Stimulated activated memory B cell treated with anti-CD40 and anti-IgM and Interleukin-4, amounts not matched to agents 10 μg/mL and 1 μg/mL and 100 μg/mL, for 72 hours (primary cell): ENCODE measurements at regions not wholly inside any gene's neighbourhood (a gene's known extent, or its start where the extent isn't known, plus 50 kb on each side); places are given as distances from the start of the nearest gene placed in this dataset.

ENCODE experiments used
- ATAC-seq: fragments of 150-1000 bp; cut with Tn5 transposase; 2 replicates; pipeline ENCODE4 v1.10.0; 2021
- H3K27ac Mint-ChIP-seq: one replicate; pipeline ENCODE4 v1.8.0; 2022; ENCODE audit warnings: mild to moderate bottlenecking, mixed read lengths
- H3K27me3 Mint-ChIP-seq: one replicate; pipeline ENCODE4 v1.8.0; 2022; ENCODE audit warnings: mixed read lengths
- H3K36me3 Mint-ChIP-seq: one replicate; pipeline ENCODE4 v1.8.0; 2022; ENCODE audit warnings: mixed read lengths
- H3K4me1 Mint-ChIP-seq: one replicate; pipeline ENCODE4 v1.8.0; 2022; ENCODE audit warnings: mixed read lengths
- H3K4me3 Mint-ChIP-seq: one replicate; pipeline ENCODE4 v1.8.0; 2022; ENCODE audit warnings: mild to moderate bottlenecking, moderate library complexity, mixed read lengths
- H3K9me3 Mint-ChIP-seq: one replicate; pipeline ENCODE4 v1.8.0; 2022; ENCODE audit warnings: mixed read lengths

DNA sequence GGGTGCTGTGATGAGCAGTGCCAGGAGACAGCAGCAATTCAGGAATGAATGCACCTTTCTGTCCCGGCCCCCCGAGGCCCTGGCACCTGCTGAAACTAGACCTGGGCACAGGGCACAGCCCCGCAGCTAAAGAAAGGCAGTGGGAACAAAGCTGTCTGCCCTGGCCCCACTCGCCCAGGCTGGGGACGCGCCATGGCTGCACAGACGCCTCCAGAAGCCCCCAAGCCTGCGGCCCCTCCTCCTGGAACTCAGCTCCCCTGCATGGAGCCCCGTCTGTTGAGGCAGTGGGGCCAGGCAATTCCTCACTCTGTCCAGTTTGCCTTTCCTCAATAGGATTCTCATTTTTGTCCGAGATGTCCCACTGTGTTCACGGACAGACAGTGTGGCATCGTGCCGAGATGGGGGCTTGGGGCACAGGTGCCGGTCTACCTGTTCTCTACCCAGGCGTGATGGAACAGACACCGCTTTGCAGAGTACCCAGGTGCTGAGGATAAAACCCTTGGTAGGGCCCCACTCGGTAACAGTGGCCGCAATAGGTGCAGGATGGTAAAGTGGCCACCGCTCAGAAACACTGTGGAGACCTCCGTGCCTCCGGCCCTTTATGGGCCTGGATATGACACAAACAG is 146.5 kb upstream of the SOX1 start:
- Mint-ChIP-seq H3K36me3 (no peaks in the 10 kb centered on the region), H3K27ac (no peak overlapping the region), H3K9me3 (no peaks in the 10 kb centered on the region), H3K4me1 (no peaks in the 10 kb centered on the region), H3K4me3 (no peak overlapping the region), H3K27me3 (peaks cover 16% of the 10 kb centered on the region)
- ATAC-seq = no peak

DNA sequence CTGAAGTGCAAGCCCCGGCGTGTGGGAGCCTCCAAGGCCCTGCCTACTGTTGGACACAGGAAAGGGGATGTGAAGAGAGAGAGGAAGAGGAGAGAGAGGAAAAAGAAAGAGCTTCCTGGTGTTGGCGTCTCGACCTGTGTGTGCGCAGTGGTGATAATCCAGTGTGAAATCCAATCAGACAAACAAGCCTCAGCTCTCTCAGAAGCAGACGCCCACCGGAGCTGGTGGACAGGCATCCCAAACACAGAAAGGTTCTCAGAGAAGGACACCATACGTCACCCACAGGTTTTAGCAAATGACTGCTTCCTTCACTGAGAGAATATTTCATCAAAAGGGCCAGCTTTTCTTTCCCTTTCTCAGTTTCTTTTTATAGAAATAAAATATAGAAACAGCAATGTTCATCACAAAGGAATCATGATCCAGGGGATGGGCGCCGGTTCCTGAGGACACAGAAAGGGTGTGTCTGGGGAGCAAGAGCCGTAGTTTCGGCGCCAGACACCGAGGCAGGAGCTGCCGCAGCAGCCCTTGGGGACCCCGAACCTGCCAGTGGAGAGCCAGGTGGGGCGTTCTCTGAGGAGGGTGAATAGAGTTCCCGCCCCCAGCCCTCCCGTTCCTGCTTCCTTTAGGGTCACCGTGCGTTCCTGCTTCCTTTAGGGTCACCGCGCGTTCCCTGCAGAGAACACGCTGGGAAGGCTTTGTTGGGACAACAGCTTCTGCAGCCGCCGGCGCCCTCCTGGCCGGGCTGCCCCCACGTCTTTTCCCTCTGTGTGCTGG is 145.8 kb upstream of the SOX1 start:
- Mint-ChIP-seq H3K27me3 (peaks cover 16% of the 10 kb centered on the region), H3K9me3 (no peaks in the 10 kb centered on the region), H3K4me1 (no peaks in the 10 kb centered on the region), H3K27ac (no peak overlapping the region), H3K36me3 (no peaks in the 10 kb centered on the region), H3K4me3 (no peak overlapping the region)
- no peak for ATAC-seq

DNA sequence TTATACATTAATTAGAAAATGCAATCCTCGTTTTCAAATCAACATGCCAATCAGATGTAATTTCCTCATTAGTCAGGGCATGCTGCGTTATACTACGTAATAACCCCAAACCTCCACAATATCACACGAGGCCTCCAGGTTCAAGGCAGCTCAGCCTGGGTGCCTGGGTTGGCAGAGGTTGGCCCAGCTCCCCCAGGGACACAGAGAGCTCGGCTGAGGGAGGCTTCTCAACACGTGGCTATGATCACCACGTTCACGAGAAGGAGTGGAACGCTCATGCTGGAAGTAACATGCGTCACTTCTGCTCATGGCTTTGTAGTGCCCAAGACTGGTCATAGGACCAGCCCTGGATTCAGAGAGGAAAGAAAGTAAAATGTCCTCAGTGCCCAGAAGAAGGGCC is 144.9 kb upstream of the SOX1 start:
- no peaks in the 10 kb centered on the region for H3K36me3 Mint-ChIP-seq
- H3K27ac Mint-ChIP-seq = no peak overlapping the region
- no peaks in the 10 kb centered on the region for H3K9me3 Mint-ChIP-seq
- ATAC-seq = no peak
- peaks cover 16% of the 10 kb centered on the region for H3K27me3 Mint-ChIP-seq
- no peaks in the 10 kb centered on the region for H3K4me1 Mint-ChIP-seq
- no peak overlapping the region for H3K4me3 Mint-ChIP-seq

DNA sequence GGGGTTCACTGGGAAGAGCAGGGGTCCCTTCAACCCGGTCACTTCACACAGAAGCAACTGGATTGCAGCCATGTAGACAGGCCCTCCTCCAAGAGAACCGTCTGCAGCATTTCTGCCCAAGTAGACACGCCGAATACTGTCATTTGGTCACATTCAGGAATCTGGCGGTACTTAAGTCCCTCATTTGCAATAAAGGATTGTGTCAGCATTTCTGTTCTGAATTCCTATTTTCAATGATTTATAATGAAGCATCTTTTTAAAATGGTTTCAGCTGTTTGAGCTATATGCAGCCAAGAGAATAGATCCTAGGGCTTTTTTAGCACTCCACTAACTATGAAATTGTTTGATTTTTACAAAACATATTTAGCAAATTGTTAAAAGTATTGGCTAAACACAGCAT is 143.5 kb upstream of the SOX1 start:
- no peak overlapping the region for H3K4me3 Mint-ChIP-seq
- ATAC-seq = no peak

DNA sequence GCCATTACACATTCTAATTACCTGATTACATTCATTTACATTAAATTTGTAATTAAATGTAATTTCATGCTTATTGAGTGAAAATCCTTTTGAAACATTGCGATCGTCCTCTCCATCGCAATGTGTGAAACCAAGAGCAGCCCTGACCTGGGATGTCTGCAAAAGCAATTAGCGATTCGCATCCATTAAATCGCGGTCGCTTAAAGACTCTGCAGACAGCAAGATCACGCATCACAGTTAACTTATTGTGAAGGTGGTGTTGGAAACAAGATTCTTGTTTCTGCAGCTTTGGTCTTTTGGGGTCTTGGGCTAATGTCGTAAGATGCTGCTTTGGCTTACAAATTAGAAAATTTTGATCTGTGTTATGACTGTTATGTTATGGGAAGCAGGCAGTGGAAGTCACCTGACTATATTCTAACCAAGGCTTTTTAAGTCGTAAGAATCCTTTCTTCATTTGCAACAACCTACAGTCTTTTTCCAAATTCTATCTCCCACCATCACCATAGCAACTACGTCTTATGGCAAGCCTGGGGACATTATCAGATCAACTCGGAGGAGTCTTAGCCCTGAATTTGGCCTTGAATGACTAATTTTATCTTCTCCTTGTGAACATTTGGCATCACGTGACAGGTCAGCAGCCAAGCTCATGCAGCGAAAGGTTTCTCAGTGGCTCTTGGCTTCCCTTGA is 142.8 kb upstream of the SOX1 start:
- peaks cover 8% of the 10 kb centered on the region for H3K27me3 Mint-ChIP-seq
- H3K4me1 Mint-ChIP-seq = no peaks in the 10 kb centered on the region
- ATAC-seq = no peak
- no peaks in the 10 kb centered on the region for H3K9me3 Mint-ChIP-seq
- no peaks in the 10 kb centered on the region for H3K36me3 Mint-ChIP-seq
- H3K4me3 Mint-ChIP-seq = no peak overlapping the region
- no peak overlapping the region for H3K27ac Mint-ChIP-seq

More for the DNA sequence above, 143.5 kb upstream of the SOX1 start:
- no peaks in the 10 kb centered on the region for H3K9me3 Mint-ChIP-seq
- H3K4me1 Mint-ChIP-seq = no peaks in the 10 kb centered on the region
- H3K27ac Mint-ChIP-seq = no peak overlapping the region
- no peaks in the 10 kb centered on the region for H3K36me3 Mint-ChIP-seq
- peaks cover 8% of the 10 kb centered on the region for H3K27me3 Mint-ChIP-seq

DNA sequence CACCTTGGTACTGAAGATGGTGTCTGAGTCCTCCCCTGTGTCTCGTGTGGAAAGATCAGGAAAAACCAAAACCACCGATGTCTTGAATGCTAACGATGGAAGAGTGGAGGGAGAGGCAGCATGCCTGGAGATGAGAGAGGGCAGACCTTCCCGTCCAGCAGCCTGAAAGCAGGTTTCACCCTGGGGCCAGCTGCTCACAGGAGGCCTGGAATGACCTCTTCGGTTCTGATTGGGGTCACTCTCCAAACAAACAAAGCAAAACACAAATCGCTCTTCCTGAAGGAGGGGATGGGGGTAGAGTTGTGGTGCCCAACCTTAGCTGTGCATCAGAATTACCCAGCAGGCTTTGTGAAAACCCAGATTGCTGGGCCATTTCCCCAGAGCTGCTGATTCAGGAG is 142.3 kb upstream of the SOX1 start:
- no peak for ATAC-seq
- H3K36me3 Mint-ChIP-seq = no peaks in the 10 kb centered on the region
- H3K4me3 Mint-ChIP-seq = no peak overlapping the region
- no peaks in the 10 kb centered on the region for H3K9me3 Mint-ChIP-seq
- no peaks in the 10 kb centered on the region for H3K4me1 Mint-ChIP-seq
- H3K27ac Mint-ChIP-seq = no peak overlapping the region
- H3K27me3 Mint-ChIP-seq = peaks cover 4% of the 10 kb centered on the region

DNA sequence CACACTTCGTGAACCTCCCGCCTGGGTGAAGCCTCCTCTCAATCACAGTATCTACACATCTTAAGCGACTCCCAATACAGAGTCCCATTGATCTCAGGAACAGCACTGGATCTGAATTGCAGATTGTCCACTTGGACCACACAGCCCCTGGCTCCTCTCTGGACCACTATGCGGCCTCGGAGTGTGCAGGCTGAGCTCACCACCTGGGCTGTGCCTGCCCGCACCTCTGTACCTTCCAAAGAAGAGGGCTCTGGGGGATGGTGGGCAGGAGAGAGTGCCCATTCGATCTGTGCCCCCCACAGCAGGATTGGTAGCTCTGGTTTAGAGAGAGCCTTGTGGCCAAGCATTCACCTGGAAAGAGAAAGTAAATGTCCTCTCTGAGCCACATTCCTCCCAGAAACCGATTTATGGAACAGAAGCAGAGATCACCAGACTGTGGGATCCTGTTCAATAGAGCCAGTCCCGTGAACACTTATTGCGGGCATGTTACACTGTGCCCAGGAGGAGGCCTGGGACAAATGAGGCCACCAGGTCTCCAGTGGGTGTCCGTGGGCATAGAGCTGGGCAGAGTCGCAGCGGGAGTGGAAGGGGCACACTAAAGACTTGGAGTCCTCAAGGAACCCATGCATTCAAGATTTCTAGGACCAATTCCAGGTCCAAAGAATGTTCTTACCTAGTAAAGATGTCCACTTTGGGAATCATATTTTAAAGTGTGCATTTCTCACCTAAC is 141.6 kb upstream of the SOX1 start:
- no peak for ATAC-seq
- Mint-ChIP-seq H3K36me3 (no peaks in the 10 kb centered on the region), H3K27ac (no peak overlapping the region), H3K4me3 (no peak overlapping the region), H3K27me3 (no peaks in the 10 kb centered on the region), H3K9me3 (peaks cover 1% of the 10 kb centered on the region), H3K4me1 (no peaks in the 10 kb centered on the region)

DNA sequence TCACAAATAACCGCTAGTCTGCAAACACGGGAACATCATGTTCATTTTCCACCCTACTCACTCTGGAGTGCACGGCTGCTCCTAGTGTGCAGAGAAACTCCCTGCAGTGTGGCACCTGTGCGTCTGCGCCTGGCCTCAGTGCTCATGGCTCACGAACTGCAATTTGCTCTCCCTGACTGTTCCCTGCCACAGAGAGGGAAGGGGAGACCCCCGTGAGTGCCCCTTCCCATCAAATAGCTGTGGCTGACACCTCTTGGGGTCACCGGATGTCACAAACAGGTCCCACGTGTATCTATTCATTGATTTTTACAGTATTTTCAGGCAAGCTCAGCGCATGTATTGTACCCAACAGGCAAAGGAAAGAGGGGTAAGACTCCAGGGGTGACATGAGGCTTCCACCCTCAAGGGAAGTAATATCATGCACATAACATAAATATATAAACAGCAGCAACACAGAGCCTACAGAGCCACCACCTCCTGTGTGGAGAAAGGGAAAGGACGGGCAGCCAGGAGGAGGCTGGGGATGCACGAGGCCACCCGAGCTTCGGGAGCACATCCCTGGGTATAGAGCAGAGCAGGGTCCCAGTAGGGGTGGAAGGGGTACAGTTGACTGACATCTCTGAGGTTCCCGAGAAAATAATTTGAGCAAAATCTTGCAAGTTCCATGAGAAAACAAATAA is 140.3 kb upstream of the SOX1 start:
- H3K27me3 Mint-ChIP-seq = no peaks in the 10 kb centered on the region
- H3K27ac Mint-ChIP-seq = no peak overlapping the region
- no peak overlapping the region for H3K4me3 Mint-ChIP-seq
- H3K36me3 Mint-ChIP-seq = no peaks in the 10 kb centered on the region
- no peak for ATAC-seq
- H3K9me3 Mint-ChIP-seq = peaks cover 7% of the 10 kb centered on the region
- no peaks in the 10 kb centered on the region for H3K4me1 Mint-ChIP-seq

DNA sequence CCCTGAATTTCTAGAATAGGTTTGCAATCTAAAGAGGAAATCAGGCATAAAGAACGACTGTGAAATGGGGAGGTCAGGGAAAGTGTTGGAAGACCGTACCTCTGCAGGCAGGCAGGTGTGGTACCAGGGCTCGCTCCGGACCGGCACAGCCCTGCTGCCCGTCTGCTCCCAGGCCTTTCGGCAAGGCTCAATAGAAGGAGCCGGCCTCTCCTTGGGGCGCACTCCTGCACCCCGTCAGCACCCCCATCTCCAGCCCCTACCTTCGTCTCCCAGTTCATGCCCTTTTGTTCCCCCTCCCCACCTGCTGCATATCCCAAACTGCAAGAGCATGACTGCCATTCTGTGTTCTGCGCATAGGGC is 139.8 kb upstream of the SOX1 start:
- ATAC-seq = no peak
- peaks cover 12% of the 10 kb centered on the region for H3K9me3 Mint-ChIP-seq
- H3K36me3 Mint-ChIP-seq = no peaks in the 10 kb centered on the region
- no peaks in the 10 kb centered on the region for H3K4me1 Mint-ChIP-seq
- H3K27ac Mint-ChIP-seq = no peak overlapping the region
- H3K27me3 Mint-ChIP-seq = no peaks in the 10 kb centered on the region
- H3K4me3 Mint-ChIP-seq = no peak overlapping the region

DNA sequence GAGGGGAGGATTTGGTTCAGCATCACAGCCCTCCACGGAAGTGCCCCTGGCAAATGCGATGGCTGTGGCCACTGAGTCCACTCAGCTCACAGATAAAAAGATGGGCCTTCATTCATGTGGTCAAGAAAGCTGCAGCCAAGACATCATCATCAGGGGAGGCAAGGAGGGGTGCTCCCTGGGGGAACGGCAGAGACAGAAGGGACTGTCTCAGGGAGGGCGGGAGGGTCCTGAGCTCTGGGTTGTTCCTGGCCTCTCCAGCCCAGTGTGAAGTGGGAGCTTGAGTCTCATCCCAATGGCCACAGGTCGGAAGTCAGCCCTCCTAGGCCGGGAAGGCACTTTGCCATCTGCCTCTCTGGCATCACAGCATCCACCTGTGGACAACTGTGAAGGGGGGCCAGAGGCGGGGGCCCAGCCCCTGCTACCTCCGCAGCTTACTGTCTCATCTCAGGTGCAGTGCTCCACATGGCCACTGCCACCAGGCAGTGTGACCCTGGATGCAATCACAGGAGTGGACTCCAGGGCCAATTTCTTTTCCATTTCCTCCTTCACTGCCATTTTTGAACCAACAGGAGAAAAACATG is 137.8 kb upstream of the SOX1 start:
- Mint-ChIP-seq H3K27ac (no peak overlapping the region), H3K27me3 (no peaks in the 10 kb centered on the region), H3K36me3 (no peaks in the 10 kb centered on the region), H3K9me3 (peaks cover 19% of the 10 kb centered on the region), H3K4me1 (no peaks in the 10 kb centered on the region), H3K4me3 (no peak overlapping the region)
- no peak for ATAC-seq

DNA sequence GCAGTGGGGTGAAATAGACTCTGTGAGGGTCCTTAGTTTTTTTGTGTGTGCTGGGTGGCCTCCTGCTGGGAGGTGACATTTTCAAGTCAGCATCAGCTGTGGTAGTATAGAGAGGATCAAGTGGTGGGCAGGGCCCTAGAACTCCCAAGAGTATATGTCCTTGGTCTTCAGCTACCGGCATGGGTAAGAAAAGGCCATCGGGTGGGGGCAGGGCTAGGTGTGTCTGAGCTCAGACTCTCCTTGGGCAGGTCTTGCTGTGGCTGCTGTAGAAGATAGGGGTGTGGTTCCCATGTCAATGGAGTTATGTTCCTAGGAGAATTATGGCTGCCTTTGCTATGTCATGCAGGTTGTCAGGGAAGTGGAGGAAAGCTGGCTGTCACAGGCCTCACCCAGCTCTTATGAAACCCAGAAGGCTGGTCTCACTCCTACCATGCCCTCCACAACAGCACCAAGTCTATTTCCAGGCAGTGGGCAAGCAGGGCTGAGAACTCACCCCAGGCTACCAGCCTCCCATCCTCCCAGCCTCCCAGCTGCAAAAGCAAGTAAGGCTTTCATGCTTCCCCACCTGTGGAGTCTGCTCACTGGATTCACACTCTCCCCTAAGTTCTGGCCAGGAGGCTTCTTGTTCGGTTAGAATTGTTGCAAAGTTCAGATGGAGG is 130.6 kb upstream of the SOX1 start:
- no peak for ATAC-seq
- Mint-ChIP-seq H3K27me3 (no peaks in the 10 kb centered on the region), H3K36me3 (no peaks in the 10 kb centered on the region), H3K27ac (no peak overlapping the region), H3K4me1 (no peaks in the 10 kb centered on the region), H3K4me3 (no peak overlapping the region), H3K9me3 (peaks cover 19% of the 10 kb centered on the region)

DNA sequence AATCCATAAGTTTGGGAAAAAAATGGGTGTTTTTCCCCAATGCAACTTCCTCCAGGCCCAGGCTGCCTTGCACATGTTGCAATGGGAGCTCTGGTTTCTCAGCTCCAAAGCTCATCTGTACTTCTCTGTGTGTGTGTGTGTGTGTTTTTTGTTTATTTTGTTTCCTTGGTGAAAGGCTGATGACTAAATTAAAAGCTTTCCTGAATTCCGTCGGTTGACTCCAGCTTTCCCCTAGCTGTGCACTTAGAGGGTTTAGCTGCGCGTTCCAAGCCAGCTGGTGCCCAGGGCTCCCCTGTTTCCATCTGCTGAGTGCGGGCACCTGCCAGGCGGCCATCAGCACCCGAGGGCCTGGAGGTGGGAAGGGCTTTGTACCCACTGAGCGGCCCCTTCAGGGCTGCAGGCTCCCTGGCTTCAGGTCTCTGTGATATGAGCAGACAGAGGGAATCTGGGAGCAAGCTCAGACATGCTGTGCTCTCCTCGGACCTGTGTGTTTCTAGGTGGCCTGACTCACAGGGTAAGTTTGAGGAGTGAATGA is 129.1 kb upstream of the SOX1 start:
- H3K36me3 Mint-ChIP-seq = no peaks in the 10 kb centered on the region
- H3K4me3 Mint-ChIP-seq = no peak overlapping the region
- no peak overlapping the region for H3K27ac Mint-ChIP-seq
- H3K4me1 Mint-ChIP-seq = no peaks in the 10 kb centered on the region
- peaks cover 16% of the 10 kb centered on the region for H3K9me3 Mint-ChIP-seq
- ATAC-seq = no peak
- no peaks in the 10 kb centered on the region for H3K27me3 Mint-ChIP-seq

DNA sequence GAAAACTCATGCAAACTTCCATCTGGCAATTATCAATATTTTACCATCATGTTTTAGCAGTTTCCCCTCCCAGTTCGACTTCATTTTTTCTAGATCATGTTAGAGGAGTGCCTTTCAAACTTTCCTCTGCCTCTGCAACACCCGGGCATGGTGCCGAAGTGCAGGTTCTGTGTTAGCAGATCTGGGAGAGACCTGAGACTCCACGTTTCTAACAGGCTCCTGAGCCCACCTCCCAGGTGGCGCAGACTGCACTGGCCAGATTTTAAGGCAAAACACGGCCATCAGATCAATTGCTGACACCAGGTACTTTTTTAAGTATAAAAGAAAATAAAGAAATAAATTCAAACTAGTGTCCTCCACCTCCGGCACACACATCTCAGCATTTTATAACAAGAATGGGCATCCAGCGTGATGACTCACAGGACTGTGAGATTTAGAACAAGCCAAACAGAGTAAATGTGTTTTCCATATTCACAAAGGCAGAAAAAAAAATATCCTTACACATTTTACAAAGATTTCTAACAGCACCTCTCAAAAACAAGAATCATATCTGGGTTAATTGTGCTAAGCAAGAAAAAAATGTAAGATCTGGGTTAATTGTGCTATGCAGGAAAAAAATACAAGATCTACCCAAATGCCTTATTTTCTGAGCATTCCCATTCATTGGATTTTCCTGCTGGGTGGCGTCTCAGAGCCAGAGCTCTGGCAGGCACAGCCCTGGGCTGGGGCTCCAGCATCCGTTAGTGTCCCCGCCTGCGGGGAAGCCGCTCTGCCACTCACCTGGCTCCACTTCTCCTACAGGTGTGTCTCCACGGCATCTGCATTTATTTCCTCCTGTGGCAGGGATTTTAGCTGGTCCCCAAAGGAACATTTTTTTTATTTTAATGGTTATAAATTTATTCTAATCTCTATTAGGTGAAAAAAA is 127.9 kb upstream of the SOX1 start:
- Mint-ChIP-seq H3K9me3 (peaks cover 11% of the 10 kb centered on the region), H3K4me3 (no peak overlapping the region), H3K36me3 (no peaks in the 10 kb centered on the region), H3K27me3 (no peaks in the 10 kb centered on the region), H3K4me1 (no peaks in the 10 kb centered on the region), H3K27ac (no peak overlapping the region)
- ATAC-seq = no peak
